GM12892 (cell line): ENCODE measurements at regions not wholly inside any gene's neighbourhood (a gene's known extent, or its start where the extent isn't known, plus 50 kb on each side); places are given as distances from the start of the nearest gene placed in this dataset.

Experiments
- POLR2A ChIP-seq: IDR thresholded peaks from 2 replicates; pipeline ENCODE4 v1.6.1; 2011; ENCODE audit warnings: low read depth, low read length, control low read depth
- POLR2AphosphoS5 ChIP-seq: IDR thresholded peaks from 2 replicates; pipeline ENCODE4 v1.6.1; 2011; ENCODE audit warnings: low read depth, low read length, control low read depth
- TAF1 ChIP-seq: IDR thresholded peaks from 2 replicates; pipeline ENCODE4 v1.6.1; 2011; ENCODE audit warnings: low read depth, mild to moderate bottlenecking, control low read depth, low read length, borderline replicate concordance

DNA sequence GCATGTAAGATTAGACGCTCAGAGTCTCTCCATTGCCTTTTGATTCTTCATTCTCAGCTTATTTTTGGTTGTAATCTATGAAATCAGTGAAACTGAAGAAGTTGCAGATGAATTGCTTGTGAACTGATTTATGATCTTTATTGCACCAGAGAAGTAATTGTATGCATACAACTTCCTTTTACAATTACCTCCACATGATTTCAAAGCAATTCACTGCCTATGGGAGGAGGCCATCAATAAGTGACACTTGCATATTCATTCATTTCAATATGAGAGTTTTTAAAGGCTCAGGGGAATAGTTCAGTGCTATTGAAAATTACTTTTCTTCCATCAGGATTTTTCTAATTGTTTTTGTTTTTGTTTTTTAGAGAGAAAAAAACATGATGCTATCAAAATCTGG lies 222.3 kb downstream of the NKX6-1 start:
- TF ChIP-seq POLR2A (no peak), TAF1 (no peak), POLR2AphosphoS5 (no peak)
